ENCODE measurements at regions not wholly inside any gene's neighbourhood (a gene's known extent, or its start where the extent isn't known, plus 50 kb on each side); places are given as distances from the start of the nearest gene placed in this dataset.

DNA sequence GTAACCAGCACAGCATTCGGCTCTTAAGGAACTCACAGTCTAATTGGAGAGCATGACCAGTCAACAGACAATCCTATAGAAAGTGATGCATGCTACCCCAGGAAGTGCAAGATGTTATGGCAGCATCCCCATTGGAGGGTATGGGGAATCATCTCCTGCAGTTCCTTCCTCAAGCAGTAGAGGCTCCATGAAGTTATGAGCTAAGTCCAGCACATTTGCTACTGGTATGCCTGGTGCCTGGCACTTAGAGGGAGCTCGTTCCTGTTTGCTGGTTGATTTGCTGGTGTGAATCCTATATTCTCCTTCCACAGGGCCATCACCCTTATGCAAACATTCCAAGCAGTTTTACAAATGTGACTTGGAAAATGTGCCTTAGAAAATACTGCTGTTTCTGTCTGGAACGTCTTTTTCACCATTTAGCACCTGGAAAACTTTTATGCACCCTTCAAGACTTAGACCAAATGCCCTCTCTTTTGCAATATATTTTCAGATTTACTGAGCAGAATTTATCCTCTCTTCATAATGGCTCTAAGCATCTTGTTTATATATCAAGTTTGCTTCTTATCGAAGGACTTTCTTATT, 136.1 kb upstream of the WSCD2 start:
- H3K4me3 ChIP-seq (ENCODE audit: low read length) = no peak overlapping the region
- no peaks in the 10 kb centered on the region for H3K36me3 ChIP-seq (ENCODE audit: control insufficient read depth, insufficient read depth, low read length)
- no peaks in the 10 kb centered on the region for H3K27me3 ChIP-seq (ENCODE audit: control insufficient read depth, insufficient read depth, low read length)
- no peak overlapping the region for H3K9ac ChIP-seq (ENCODE audit: low read length)
- no peaks in the 10 kb centered on the region for H3K4me1 ChIP-seq (ENCODE audit: control insufficient read depth, insufficient read depth, low read length)
- H3K27ac ChIP-seq (ENCODE audit: low read depth, low read length) = no peak overlapping the region

DNA sequence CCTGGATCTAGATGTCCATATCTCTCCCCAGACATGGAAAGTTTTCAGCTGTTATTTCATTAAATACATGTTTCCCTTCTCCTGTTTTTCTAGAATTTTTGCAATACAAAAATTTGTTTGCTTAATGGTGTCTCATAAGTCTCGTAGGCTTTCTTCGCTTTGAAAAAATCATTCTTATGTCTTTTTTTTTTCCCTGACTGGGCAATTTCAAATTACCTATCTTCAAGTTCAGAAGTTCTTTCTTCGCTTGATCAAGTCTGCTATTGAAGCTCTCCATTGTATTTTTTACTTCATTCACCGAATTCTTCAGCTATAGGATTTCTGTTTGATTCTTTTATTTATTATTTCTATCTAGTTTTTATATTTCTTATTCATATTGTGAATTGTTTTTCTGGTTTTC, 130.2 kb upstream of the WSCD2 start:
- no peaks in the 10 kb centered on the region for H3K36me3 ChIP-seq (ENCODE audit: control insufficient read depth, insufficient read depth, low read length)
- H3K9ac ChIP-seq (ENCODE audit: low read length) = no peak overlapping the region
- H3K4me3 ChIP-seq (ENCODE audit: low read length) = no peak overlapping the region

GRCh38 chr12:108000111-108000510, 129.0 kb upstream of the WSCD2 start:
- Histone ChIP-seq H3K4me1 (ENCODE audit: control insufficient read depth, insufficient read depth, low read length) (no peaks in the 10 kb centered on the region), H3K9ac (ENCODE audit: low read length) (no peak overlapping the region), H3K27me3 (ENCODE audit: control insufficient read depth, insufficient read depth, low read length) (no peaks in the 10 kb centered on the region), H3K4me3 (ENCODE audit: low read length) (no peak overlapping the region), H3K27ac (ENCODE audit: low read depth, low read length) (no peak overlapping the region), H3K36me3 (ENCODE audit: control insufficient read depth, insufficient read depth, low read length) (no peaks in the 10 kb centered on the region)

More for the DNA sequence above, 130.2 kb upstream of the WSCD2 start:
- no peak overlapping the region for H3K27ac ChIP-seq (ENCODE audit: low read depth, low read length)
- no peaks in the 10 kb centered on the region for H3K27me3 ChIP-seq (ENCODE audit: control insufficient read depth, insufficient read depth, low read length)
- no peaks in the 10 kb centered on the region for H3K4me1 ChIP-seq (ENCODE audit: control insufficient read depth, insufficient read depth, low read length)

GRCh38 chr12:108004319-108004718, 124.8 kb upstream of the WSCD2 start:
- Histone ChIP-seq H3K4me1 (ENCODE audit: control insufficient read depth, insufficient read depth, low read length) (no peaks in the 10 kb centered on the region), H3K27me3 (ENCODE audit: control insufficient read depth, insufficient read depth, low read length) (no peaks in the 10 kb centered on the region), H3K9ac (ENCODE audit: low read length) (no peak overlapping the region)

DNA sequence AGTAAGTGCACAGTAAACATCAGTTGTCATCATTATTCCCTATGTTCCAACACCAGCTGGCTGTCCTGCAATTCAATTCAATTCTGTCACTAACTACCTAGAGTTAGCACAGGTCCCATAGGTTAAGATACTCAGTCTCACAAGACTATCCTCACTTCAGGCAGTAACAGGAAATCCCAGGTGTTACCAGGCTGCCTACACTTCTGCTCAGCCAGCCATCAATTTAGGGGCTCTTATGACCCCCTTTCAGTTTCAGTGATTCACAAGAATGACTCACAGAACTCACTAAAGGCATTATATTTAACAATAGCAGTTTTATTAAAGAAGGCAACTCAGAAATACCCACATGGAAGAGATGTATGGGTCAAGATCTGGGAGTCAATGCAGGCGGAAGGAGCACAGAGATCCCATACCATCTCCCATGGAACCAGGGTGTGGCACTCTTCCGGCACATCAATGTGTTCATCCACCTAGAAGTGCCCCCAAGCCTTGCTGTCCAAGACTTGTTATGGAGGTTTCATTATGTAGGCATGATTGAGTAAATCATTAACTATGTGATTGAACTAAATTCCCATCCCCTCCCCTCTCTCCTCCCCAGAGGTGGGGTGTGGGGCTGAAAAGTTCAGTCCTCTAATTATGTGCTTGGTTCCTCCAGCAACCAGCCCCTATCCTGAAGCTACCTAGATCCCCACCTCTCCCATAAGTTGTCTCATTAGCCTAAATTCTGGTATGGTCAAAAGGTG, 120.8 kb upstream of the WSCD2 start:
- H3K27me3 ChIP-seq (ENCODE audit: control insufficient read depth, insufficient read depth, low read length) = no peaks in the 10 kb centered on the region
- no peaks in the 10 kb centered on the region for H3K4me1 ChIP-seq (ENCODE audit: control insufficient read depth, insufficient read depth, low read length)
- no peak overlapping the region for H3K27ac ChIP-seq (ENCODE audit: low read depth, low read length)
- no peak overlapping the region for H3K4me3 ChIP-seq (ENCODE audit: low read length)
- H3K9ac ChIP-seq (ENCODE audit: low read length) = no peak overlapping the region
- no peaks in the 10 kb centered on the region for H3K36me3 ChIP-seq (ENCODE audit: control insufficient read depth, insufficient read depth, low read length)

More at GRCh38 chr12:108004319-108004718, 124.8 kb upstream of the WSCD2 start:
- no peak overlapping the region for H3K4me3 ChIP-seq (ENCODE audit: low read length)
- no peak overlapping the region for H3K27ac ChIP-seq (ENCODE audit: low read depth, low read length)
- no peaks in the 10 kb centered on the region for H3K36me3 ChIP-seq (ENCODE audit: control insufficient read depth, insufficient read depth, low read length)

- Histone ChIP-seq H3K4me3 (ENCODE audit: low read length) (no peak overlapping the region), H3K27ac (ENCODE audit: low read depth, low read length) (no peak overlapping the region), H3K9ac (ENCODE audit: low read length) (no peak overlapping the region), H3K27me3 (ENCODE audit: control insufficient read depth, insufficient read depth, low read length) (no peaks in the 10 kb centered on the region), H3K36me3 (ENCODE audit: control insufficient read depth, insufficient read depth, low read length) (no peaks in the 10 kb centered on the region), H3K4me1 (ENCODE audit: control insufficient read depth, insufficient read depth, low read length) (no peaks in the 10 kb centered on the region)
These were observed 119.5 kb upstream of the WSCD2 start for GRCh38 chr12:108009442-108010070.

GRCh38 chr12:108016022-108016564, 113.0 kb upstream of the WSCD2 start:
- Histone ChIP-seq H3K9ac (ENCODE audit: low read length) (no peak overlapping the region), H3K4me1 (ENCODE audit: control insufficient read depth, insufficient read depth, low read length) (no peaks in the 10 kb centered on the region), H3K4me3 (ENCODE audit: low read length) (no peak overlapping the region), H3K27me3 (ENCODE audit: control insufficient read depth, insufficient read depth, low read length) (no peaks in the 10 kb centered on the region), H3K27ac (ENCODE audit: low read depth, low read length) (no peak overlapping the region), H3K36me3 (ENCODE audit: control insufficient read depth, insufficient read depth, low read length) (no peaks in the 10 kb centered on the region)

DNA sequence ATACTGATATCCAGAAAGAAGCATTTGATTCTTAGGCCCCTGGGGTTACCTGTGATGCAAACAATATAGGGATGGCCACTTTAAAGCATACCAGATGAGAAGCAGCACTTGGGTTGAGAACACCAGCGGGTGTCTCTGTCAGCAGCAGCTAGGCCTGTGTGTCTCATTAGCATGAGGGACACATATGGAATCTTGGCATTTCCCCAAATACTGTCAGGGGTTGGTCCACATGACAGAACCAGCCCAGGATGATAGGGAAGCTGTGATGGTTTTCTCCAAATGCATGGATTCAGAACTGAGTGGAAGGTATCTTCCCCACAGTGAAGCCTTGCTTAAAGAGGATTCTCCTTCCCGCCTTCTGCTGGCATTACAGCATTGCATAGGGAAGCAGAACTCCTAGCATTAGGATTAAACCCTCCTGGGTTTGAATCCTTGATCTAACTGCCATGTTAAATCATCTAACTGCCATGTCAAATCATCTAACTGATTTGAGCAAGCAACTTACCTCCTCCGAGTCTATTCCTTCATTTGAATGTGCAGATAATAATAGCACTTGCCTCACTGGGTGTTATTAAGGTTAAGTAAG, 111.5 kb upstream of the WSCD2 start:
- Histone ChIP-seq H3K4me3 (ENCODE audit: low read length) (no peak overlapping the region), H3K36me3 (ENCODE audit: control insufficient read depth, insufficient read depth, low read length) (no peaks in the 10 kb centered on the region), H3K27me3 (ENCODE audit: control insufficient read depth, insufficient read depth, low read length) (no peaks in the 10 kb centered on the region), H3K27ac (ENCODE audit: low read depth, low read length) (no peak overlapping the region), H3K9ac (ENCODE audit: low read length) (no peak overlapping the region), H3K4me1 (ENCODE audit: control insufficient read depth, insufficient read depth, low read length) (no peaks in the 10 kb centered on the region)

DNA sequence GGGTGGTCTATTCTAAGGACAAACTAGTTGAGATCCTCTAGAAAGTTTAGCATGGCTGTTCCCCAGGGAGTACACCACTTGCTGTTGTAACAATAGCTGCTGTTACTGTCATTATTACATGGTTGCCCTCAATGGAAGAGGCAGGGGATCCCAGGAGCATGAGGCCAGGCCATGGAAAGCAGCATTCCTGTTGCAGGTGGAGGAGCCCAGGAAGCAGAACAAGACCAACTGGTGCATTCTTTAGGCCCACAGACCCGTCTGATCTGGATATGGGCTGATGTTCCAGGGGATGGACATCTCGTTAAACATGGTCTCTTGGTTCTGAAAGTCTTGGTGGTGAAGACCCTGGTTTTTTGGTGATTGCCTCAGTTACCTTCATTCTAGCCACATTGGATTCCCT, 109.2 kb upstream of the WSCD2 start:
- Histone ChIP-seq H3K27me3 (ENCODE audit: control insufficient read depth, insufficient read depth, low read length) (no peaks in the 10 kb centered on the region), H3K9ac (ENCODE audit: low read length) (no peak overlapping the region), H3K4me1 (ENCODE audit: control insufficient read depth, insufficient read depth, low read length) (no peaks in the 10 kb centered on the region)

GRCh38 chr12:108021141-108021540, 107.9 kb upstream of the WSCD2 start:
- H3K27me3 ChIP-seq (ENCODE audit: control insufficient read depth, insufficient read depth, low read length) = no peaks in the 10 kb centered on the region
- H3K4me3 ChIP-seq (ENCODE audit: low read length) = no peak overlapping the region
- no peaks in the 10 kb centered on the region for H3K36me3 ChIP-seq (ENCODE audit: control insufficient read depth, insufficient read depth, low read length)
- H3K27ac ChIP-seq (ENCODE audit: low read depth, low read length) = no peak overlapping the region
- no peaks in the 10 kb centered on the region for H3K4me1 ChIP-seq (ENCODE audit: control insufficient read depth, insufficient read depth, low read length)
- no peak overlapping the region for H3K9ac ChIP-seq (ENCODE audit: low read length)

More for the DNA sequence above, 109.2 kb upstream of the WSCD2 start:
- Histone ChIP-seq H3K27ac (ENCODE audit: low read depth, low read length) (no peak overlapping the region), H3K4me3 (ENCODE audit: low read length) (no peak overlapping the region), H3K36me3 (ENCODE audit: control insufficient read depth, insufficient read depth, low read length) (no peaks in the 10 kb centered on the region)

- Histone ChIP-seq H3K27me3 (ENCODE audit: control insufficient read depth, insufficient read depth, low read length) (no peaks in the 10 kb centered on the region), H3K9ac (ENCODE audit: low read length) (no peak overlapping the region), H3K27ac (ENCODE audit: low read depth, low read length) (no peak overlapping the region), H3K4me1 (ENCODE audit: control insufficient read depth, insufficient read depth, low read length) (no peaks in the 10 kb centered on the region), H3K4me3 (ENCODE audit: low read length) (no peak overlapping the region), H3K36me3 (ENCODE audit: control insufficient read depth, insufficient read depth, low read length) (no peaks in the 10 kb centered on the region)
These were observed 107.1 kb upstream of the WSCD2 start for GRCh38 chr12:108021949-108022522.

Measured in rectal smooth muscle tissue (tissue), 1 donor.